ENCODE measurements at regions not wholly inside any gene's neighbourhood (a gene's known extent, or its start where the extent isn't known, plus 50 kb on each side); places are given as distances from the start of the nearest gene placed in this dataset.
A peak's percentile ranks its signal among the peaks of the same experiment; 100 is the strongest.

DNA sequence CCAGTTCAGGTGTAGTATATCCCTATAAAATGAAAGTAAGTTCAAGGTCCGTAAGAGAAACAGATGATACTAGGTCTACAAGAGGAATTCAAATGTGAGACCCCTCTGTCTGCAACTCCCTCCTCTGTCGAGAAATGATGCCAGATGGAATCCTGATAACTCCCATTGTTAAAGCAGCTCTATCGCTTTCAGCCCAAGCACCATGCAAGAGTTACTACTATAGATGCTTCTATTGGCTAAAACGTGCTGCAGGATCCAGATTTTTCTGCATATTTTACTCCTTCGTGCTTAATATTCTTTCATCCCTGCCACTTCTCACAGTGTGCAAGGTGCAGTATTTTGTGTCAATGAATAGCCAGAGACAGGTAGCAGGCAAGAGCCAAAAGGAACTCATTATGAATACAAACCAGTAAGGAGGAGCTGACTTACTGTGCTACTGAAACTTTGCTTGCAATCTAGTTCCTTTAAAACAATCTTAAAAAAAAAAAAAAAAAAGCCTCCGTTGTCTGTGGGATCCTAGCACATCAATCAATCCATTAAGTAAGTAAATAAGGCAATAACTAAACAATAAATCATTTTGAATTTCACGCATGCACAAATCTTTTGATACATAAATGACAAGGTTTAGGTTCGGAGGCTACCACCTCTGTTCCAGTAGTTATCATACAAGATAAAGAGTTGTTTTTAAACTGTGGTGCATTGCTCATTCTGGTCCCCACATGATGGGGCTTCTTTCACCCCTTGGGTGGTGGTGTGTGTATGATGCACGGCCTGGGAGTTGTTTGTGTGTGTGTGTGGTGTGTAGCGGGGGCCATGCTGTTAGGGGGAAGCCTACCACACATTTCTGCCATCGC is 151.1 kb upstream of the MPDZ start:
- DNase-seq: no peak

DNA sequence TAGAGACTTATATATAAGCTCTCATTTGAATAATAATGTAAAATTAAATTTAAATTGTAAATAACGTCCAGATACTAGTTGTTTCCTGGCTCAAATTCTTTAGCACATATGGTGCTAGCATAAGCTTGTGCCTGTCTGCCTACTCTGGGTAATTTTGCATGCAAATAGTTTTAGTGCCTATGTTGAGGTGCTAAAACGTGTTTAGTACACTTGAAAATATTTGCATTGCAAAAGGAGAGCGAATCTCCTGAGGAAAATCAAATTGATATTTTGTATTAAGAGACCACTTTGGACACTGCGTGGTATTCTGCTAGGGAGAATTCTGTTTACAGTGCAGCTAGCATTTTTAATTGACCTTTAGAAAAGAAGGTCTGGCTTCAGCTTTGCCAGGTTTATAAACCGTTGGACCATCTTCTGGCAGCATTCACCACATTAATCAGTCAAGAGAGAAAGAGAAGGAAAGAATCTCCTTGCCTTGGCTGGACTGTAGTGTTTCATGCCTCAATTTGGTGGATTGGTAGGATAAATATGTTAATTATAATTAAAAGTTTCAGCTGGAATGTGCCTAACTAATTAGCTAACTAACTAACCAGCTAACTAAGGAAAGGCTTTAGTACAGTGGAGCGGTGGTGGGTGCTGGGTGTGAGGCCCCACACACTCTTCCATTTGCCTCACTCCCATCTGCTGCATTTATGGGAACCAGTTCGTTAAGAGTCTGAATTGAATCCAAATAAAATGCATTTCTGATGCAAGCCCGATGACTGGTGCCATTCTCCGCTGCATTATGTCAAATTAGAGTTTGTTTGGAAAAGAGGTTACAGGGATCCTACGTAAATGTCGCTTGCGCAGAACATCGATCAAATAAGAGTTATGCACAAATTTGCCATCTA is 150.1 kb upstream of the MPDZ start:
- DNase-seq: no peak

DNA sequence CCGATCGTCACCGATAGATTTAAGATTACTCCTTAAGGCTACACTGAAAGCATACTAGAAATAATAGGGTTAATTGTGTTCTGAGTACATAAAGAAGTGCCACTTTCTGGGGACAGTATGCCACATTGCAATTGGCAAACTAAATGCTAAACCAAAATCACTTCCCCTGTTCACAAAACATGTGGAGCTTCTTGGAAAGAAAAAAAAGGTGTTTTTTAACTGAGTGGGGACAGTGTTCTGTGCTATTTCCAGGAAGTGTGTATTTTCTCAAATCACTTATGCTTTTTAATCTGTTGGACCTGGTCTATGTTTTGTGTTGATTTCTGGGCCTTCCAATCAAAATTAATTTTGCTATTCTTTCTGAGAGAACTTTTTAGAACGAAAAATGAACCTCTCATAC is 149.3 kb upstream of the MPDZ start:
- DNase-seq: no peak

DNA sequence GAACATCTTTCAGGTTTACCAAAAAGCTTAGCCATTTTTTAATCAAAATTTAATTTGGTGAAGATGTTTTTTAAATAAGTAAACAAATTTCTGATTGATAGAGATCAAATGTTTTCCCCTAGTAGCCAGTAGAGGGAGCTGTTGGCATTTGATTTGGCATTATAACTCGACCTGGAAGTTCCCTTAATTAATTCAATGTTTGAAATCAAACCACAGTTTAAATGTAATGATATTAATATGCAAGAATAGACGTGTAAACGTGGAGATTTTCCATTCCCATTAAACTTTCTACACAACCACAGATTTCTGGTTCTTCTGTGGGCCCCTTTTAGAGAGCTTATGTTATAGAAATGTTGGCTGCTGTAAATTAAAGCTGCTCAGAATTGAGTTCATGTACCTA is 148.1 kb upstream of the MPDZ start:
- peak; percentile 26 to 32 for DNase-seq

DNA sequence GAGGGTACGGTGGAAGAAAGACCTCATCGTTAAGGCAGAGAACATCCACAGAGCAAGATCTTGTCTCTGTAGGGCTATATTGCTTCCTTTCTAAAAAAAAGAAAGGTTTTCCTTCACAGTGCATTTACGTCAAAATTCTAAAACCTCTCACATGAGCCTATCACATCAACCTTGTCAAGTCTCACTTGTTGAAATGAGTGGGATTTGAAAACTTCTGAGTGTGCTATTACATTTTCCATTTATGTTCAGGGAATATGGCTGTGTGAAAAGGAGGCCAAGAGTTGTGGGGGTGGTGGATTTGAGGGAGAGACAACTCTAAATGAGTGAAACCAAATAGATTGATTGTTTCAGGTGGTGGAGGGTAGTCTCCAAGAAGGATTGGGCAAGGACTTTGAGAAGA is 147.1 kb upstream of the MPDZ start:
- no peak for DNase-seq

DNA sequence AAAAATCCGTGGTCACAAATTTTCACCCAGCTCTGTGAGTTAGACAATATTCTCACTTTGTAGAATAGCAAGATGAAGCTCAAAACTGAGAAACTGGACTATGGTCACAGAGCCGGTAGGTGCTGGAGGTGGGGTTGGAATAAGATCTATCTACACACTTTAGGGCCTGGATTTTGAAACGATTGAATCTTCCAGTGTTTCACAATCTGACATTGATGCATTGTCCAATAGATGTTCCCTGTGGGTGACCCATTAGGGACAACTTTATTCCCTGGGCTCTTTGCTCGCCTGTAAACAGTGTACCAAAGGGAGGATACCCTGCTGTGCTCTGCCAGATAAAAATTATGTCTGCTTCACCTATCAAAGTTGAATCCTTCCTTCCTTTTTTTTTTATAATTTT is 145.4 kb upstream of the MPDZ start:
- no peak for DNase-seq

DNA sequence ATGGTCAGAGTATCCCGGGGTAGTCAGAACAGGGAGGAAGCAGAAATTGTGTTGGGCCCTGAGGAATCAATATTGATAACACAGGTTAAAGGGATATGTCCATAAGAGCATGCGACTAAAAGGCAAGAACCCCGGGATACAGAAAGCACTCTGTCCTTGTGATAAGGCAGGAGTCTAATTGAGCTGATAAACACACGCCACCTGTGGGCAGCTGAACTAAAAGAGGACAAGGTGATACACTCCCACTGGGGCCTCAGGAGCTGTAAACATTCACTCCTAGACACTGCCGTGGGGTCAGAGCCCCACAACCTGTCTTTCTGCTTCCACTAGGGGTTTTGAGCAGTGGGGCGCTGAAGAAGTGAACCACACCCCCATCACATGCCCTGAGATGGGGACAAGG is 144.7 kb upstream of the MPDZ start:
- DNase-seq: no peak

DNA sequence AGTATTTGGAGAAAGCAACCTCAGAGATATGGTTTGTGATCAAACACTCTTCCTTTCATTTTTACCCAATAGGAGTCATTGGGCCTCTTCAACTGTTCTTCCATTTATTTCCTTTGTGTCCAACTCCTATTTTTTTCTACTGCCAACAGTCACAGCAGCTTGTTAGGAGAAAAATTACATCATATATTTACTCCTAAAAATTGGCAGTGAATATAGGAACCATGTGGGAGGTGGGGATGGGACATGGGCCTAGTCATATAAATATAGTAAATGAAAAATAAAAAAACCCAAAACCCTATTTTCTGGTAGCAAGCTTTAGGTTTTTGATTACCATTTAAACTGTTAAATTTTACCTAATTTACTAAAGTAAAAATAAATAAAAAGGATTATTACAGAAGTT is 134.9 kb upstream of the MPDZ start:
- no peak for DNase-seq

DNA sequence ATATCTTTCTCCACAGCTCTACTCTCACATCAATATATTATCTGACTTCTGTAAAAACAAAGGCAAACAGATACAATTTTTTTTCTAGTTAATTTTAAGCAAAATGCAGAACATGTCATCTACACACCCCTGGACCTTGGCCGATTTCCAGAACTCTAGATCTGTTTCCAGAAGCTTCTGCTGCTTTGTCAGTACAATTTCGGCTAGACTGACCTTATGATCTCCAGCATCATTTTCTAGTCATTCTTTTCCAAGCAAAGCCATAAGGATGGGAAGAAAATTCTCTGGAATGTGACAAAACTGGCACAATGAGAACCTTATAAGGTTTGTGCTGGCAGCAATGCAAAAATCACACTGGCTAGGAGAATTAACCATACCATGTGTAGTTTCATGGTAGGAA is 132.8 kb upstream of the MPDZ start:
- no peak for DNase-seq

DNA sequence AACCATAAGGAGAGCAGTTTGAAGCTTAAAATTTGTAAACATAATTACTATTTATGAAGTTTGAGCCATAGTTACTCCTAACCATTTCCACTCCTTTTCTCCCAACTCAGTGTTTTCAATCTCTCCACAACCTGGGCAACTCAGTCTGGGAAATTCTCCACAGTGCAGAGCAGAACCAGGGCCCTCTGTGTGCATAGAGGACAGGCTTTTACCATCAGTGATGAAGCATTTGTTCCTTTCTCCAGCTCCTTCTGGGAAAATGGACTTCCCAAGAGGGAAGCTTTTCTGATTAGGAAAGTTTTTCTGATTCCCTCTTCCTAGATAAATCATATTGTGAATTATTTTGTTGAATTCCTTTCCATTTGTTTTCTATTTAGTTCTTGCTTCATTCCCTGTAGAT is 132.3 kb upstream of the MPDZ start:
- DNase-seq: no peak

DNA sequence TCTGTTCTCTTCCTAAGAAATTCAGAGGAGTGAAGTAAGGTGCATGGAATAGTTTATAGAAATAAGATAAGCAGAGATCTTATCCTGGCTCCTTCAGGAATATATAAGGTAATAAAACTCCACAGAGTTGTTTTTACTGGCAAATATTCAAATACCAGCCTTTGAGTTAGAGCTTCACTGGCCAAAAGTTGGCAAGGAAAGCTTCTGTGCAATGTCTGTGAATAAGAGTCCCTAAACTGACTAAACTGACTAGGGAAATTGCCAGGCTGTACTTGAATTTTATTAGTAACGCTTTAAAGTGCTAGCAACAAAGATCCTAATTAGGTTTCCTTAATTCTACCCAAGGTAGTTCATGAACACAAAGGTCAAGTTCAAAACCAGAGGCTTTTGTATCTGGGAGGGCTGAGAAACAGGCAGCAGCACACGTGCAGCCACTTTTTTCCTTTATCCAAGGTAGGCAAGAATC is 131.1 kb upstream of the MPDZ start:
- no peak for DNase-seq

DNA sequence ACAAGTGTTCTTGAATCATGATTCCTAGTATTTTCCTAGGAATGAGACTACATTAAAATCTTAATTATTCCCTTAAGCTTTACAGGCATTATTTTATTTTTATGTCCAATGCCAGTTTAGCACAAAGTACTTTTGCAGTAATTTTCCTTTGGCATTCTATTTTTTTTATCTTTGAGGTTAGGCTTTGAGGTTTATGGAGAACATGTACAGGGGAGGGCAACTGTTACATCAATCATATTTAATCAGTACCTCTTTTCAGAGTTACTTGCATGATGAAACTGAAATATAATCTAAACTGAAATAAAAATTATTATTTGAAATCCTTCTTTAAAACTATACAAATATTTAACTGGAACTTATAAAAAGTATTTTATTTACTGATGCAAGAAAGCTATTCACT is 118.2 kb upstream of the MPDZ start:
- no peak for DNase-seq

DNA sequence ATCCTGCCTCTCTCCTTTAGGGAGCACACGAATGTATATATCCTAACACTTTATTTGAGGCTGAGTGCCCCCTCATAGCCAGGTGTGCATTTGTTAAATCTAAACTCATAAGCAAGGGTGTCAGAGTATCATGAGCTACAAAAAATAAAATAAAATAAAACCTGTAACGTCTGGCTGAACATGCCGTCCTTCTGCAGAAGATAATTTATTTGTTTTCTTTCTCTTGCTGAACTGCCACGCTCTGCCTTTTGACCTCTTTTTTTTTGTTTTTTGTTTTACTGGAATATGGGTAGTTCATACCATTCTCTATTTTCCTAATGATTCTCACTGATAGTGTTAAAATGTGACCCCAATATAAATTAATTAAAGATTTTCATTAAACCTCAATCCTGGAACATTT is 117.7 kb upstream of the MPDZ start:
- no peak for DNase-seq

DNA sequence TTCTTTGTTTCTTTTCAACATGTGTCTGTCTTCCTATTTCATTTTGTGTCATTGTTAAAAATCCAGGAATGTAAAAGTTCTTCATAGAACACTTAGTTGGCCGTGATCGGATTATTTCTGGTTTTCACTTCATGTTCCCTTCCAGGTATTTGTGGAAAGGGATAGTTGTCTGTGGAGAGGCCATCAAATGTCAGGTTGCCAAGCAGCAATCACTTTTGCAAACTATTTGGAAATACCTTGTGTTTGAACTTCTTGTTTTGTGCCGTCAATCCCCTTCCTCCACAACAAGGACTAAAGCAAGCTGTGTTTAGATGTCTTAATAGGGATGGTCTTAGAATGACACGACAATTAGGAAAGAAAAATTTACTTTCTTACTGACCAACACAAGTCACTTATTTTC is 116.9 kb upstream of the MPDZ start:
- no peak for DNase-seq

DNA sequence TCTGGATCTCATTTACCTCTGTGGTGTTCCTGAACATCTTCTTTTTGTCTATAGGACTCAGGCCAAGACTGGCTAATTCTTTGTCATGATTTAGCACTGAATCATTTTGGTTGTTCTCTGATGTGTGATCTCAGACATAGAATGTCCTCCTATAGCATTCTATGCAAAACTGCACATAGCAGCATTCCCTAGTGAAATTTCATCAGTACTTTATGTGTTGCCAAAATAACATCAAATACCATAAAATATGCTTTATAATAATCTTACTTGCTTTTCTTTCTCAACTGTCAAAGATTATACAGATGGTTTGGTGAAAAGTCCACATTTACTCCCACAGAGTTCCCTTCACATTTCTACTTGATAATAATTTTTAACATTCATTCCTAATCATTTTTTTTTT is 115.7 kb upstream of the MPDZ start:
- no peak for DNase-seq

DNA sequence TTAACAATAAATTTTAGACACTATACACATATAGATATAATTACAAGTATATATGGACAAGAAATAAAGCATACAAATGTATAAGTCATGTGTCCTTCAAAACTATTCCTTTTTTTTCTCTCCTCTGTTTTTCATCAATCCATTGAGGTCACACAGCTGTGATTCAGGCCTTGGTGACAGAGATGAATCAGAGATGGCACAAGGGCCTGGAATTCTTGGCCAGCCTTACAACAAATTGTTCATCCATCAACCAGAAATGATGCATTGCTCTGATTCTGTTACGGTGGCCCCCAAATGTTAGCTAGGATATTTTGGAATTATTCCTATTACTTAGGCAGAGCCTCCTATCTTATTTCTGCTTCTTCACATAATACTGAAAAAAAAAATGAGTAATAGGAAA is 108.7 kb upstream of the MPDZ start:
- no peak for DNase-seq

DNA sequence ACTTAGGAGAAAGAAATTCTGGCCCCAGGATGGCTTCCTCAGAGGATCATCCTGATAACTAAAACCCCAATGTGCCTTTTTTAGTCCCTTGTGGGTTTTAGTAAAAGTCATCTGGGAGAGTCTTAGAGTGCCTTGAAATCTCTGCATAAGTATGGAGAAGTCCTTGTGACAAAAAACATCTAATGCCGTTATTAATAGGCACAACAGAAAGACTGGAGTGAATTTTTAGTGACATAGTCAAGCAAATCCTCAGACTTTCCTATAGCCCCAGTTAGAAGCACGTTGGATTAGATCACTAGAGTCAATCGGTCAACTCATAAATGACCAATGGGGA is 108.2 kb upstream of the MPDZ start:
- no peak for DNase-seq

DNA sequence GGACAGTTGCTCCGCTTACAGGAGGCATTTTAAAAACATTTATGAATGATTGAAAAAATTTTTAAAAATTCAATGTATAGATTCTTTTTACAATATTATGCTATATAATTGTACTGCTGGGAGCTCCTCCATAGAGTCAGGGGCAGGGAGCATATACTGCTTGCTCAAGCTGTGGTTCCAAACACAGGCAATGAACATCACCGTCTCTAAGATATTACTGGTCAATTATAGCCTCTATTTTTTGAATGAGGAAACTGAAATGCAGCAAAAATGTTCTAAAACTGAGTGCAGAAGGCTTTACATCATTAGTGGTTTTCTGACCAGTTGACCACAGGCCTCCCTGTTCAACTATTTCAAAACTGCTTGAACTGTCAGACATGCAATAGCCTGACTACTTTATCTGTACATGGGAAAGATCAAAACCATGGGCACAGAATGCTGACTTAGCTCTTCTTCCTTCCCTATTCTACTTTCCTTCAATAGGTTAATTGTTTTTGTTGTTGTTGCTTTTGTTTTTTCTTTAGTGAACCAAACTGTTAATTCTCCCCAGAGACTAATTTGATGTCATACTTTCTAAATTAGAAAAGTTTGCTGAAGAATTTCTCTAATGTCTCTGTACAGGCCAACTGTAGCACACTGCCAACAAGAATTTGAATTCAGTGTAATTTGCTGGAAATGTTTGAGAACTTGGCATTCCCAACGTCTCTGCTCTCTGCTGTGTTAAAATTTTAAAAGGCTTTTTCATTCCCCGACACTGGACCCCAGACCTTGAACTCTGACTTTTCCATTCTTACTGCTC is 107.6 kb upstream of the MPDZ start:
- DNase-seq: no peak

DNA sequence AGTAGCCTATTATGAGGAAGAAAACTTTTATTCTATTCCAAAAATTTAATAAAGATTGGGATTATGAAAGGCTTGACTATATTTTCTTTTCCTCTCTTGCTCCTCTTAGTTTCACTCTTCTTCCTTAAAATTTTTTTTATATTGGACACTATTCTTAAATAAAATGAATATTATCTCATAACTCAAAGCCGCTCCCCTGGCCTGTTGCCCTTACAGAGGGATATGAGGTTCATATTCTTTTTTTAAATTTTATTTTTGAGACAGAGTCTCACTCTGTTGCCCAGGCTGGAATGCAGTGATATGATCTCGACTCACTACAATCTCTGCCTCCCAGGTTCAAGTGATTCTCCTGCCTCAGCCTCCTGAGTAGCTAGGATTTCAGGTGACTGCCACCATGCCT is 106.8 kb upstream of the MPDZ start:
- DNase-seq: no peak

DNA sequence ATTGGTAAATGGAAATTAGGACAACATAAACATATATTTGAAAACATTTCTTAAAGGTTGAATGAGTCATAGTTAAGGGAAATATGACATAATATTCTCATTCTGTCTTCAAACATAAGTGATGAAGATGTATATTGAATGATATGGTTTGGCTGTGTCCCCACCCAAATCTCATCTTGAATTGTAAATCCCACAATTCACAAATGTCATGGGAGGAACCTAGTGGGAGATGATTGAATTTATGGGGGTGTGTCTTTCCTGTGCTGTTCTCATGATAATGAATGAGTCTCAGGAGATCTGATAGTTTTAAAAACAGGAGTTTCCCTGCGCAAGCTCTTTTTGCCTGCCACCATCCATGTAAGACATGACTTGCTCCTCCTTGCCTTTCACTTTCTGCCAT is 104.4 kb upstream of the MPDZ start:
- no peak for DNase-seq

DNA sequence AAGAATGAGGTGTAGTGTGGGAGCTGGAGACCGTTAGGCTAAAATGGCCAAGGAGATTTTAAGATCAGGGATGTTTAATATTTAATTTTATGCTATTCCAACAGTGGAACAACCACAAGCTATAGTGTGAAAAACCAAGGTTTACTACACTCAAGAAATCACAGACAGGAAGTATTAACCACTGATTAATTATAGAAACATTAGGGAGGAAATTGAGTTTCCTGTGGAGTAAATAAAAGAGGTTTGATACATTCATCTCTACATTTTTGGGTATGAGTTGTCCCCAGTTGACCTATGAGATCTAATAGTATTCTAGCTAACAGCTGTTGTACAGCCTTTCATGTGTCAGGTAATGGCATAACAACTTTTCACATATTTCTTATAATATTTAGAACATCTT is 103.7 kb upstream of the MPDZ start:
- DNase-seq: no peak

DNA sequence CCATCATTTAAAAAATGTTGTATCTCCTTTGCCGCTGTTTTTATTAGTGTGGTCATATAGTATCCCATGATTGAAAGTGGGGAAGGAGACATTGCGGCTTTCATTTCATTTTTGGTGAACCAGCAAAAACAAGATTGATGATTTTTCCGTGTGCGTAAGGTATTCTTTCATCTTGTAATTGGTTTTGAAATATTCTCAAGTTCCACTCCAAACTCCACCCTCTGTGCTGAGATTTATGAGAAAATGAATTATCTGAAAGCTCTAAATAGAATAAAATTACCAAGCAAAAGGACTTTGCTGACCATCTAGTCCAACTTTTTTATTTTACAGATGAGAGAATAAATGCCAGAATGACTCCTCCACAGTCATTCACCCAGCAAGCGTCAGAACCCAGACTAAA is 103.1 kb upstream of the MPDZ start:
- no peak for DNase-seq

DNA sequence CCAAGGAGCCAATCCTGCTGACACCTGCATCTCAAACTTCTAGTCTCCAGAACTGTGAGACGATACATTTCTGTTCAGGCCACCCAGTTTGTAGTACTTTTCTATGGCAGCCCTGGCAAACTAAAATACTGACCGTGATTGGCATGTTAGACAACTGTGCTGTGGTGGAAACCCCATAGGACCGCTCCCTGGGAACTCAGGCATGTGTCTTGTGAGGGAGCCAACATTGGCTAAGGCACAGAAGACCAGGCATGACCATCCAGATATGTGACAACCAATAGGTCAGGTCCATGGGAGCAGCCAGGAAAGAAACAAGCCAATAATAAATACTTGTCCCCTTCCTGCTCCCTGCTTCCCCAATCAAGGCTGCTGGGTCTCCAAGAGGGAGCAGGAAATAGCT is 101.4 kb upstream of the MPDZ start:
- no peak for DNase-seq

DNA sequence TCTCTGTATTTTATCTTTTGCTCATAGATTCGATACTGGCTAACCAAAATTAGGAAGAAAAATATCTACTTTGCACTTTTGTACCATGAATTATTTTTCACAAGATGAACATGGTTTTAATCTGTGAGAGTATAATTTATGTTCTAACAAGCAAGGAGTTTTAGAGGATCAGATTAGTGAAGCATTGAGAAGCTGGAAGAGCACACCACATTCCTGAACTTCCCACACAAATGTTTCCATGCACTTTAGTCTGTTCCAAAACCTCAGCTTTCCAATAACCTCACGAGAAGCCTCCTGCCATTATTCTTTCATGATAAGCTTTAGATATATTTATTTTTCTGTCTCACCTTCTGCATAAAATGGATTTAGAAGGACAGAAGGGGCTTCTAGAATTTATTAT is 98.7 kb upstream of the MPDZ start:
- DNase-seq: no peak

All from NCI-H1930 (cell line).